ENCODE measurements at regions not wholly inside any gene's neighbourhood (a gene's known extent, or its start where the extent isn't known, plus 50 kb on each side); places are given as distances from the start of the nearest gene placed in this dataset.

DNA sequence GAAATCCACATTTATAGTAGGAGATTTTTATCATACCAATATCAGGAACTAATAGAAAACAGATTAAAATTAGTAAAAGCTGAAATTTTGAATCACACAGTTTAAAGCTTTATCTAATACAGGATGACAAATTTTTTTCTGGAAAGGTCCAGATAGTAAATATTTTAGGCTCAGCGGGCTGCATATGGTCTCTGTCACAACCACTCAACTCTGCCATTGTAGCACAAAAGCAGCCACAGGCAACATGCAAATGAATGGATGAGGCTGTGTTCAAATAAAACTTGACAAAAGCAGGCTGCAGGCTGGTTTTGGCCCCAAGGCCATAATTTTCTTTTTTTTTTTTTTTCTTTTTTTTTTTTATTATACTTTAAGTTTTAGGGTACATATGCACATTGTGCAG is 108.2 kb upstream of the CCDC90B start:
- TF ChIP-seq CTCF (IDR thresholded peaks at IDR 0.05) (no peak), EZH2 (IDR thresholded peaks at IDR 0.05) (no peak), EZH2phosphoT487 (IDR thresholded peaks at IDR 0.05) (no peak)
